ENCODE measurements at regions not wholly inside any gene's neighbourhood (a gene's known extent, or its start where the extent isn't known, plus 50 kb on each side); places are given as distances from the start of the nearest gene placed in this dataset.

DNA sequence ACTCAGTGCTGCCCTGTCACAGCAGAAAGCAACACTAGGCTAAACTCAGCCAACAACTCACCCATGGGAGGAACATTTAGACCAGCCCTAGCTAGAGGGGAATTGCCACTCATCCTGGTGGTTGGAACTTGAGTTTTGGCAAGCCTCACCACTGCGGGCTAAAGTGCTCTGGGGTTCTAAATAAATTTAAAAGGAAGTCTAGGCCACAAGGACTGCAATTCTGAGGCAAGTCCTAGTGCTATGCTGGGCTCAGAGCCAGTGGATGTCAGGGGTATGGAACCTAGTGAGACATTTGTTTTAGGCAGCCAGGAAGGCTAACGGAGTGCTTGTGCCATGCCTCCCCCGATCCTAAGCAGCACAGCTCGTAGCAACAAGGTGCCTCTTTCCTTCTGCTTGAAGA, 78.0 kb downstream of the RGS13 start:
- Histone ChIP-seq H3K36me3 (ENCODE audit: insufficient read depth, low read length) (no peaks in the 10 kb centered on the region), H3K4me3 (ENCODE audit: low read depth, low read length, poor library complexity, severe bottlenecking) (no peak overlapping the region), H3K27me3 (ENCODE audit: insufficient read depth, low read length) (no peaks in the 10 kb centered on the region), H3F3A (ENCODE audit: insufficient read depth, low read length) (no peaks in the 10 kb centered on the region), H3K79me2 (ENCODE audit: insufficient read depth, low read length) (no peaks in the 10 kb centered on the region), H3K9me3 (ENCODE audit: low read length) (no peaks in the 10 kb centered on the region; the same call in 1 of the 2 replicates), H2AFZ (ENCODE audit: low read length) (no peak overlapping the region), H3K4me2 (ENCODE audit: low read length) (no peak overlapping the region), H3K27ac (ENCODE audit: low read depth, low read length, poor library complexity, severe bottlenecking) (no peak overlapping the region), H3K9ac (ENCODE audit: low read length) (no peak overlapping the region), H3K9me2 (ENCODE audit: low read depth, low read length) (no peaks in the 10 kb centered on the region), H3K4me1 (ENCODE audit: insufficient read depth, low read length, severe bottlenecking) (no peaks in the 10 kb centered on the region), H4K20me1 (ENCODE audit: insufficient read depth, low read length) (no peaks in the 10 kb centered on the region)
- no peak for TF ChIP-seq EZH2 (IDR thresholded peaks at IDR 0.05; ENCODE audit: borderline replicate concordance, low read length)
- no peak for TF ChIP-seq CTCF (IDR thresholded peaks at IDR 0.05; ENCODE audit: low read length)

GRCh38 chr1:192724670-192725069, 84.2 kb upstream of the RGS2 start:
- Histone ChIP-seq H3K79me2 (ENCODE audit: insufficient read depth, low read length) (no peaks in the 10 kb centered on the region), H3K9me3 (ENCODE audit: low read length) (peaks cover 4% of the 10 kb centered on the region; the same call in 1 of the 2 replicates), H3K27me3 (ENCODE audit: insufficient read depth, low read length) (no peaks in the 10 kb centered on the region), H2AFZ (ENCODE audit: low read length) (no peak overlapping the region), H3F3A (ENCODE audit: insufficient read depth, low read length) (no peaks in the 10 kb centered on the region), H3K9ac (ENCODE audit: low read length) (no peak overlapping the region), H3K4me3 (ENCODE audit: low read depth, low read length, poor library complexity, severe bottlenecking) (no peak overlapping the region), H3K36me3 (ENCODE audit: insufficient read depth, low read length) (no peaks in the 10 kb centered on the region), H4K20me1 (ENCODE audit: insufficient read depth, low read length) (no peaks in the 10 kb centered on the region), H3K4me1 (ENCODE audit: insufficient read depth, low read length, severe bottlenecking) (no peaks in the 10 kb centered on the region), H3K27ac (ENCODE audit: low read depth, low read length, poor library complexity, severe bottlenecking) (no peak overlapping the region), H3K9me2 (ENCODE audit: low read depth, low read length) (no peaks in the 10 kb centered on the region), H3K4me2 (ENCODE audit: low read length) (no peak overlapping the region)
- TF ChIP-seq CTCF (IDR thresholded peaks at IDR 0.05; ENCODE audit: low read length): no peak
- TF ChIP-seq EZH2 (IDR thresholded peaks at IDR 0.05; ENCODE audit: borderline replicate concordance, low read length): no peak

- H3K9me2 ChIP-seq (ENCODE audit: low read depth, low read length): no peaks in the 10 kb centered on the region
- H3K9ac ChIP-seq (ENCODE audit: low read length): no peak overlapping the region
- no peaks in the 10 kb centered on the region for H3K9me3 ChIP-seq (ENCODE audit: low read length)
- no peaks in the 10 kb centered on the region for H3F3A ChIP-seq (ENCODE audit: insufficient read depth, low read length)
- H2AFZ ChIP-seq (ENCODE audit: low read length): no peak overlapping the region
- no peaks in the 10 kb centered on the region for H3K36me3 ChIP-seq (ENCODE audit: insufficient read depth, low read length)
- no peak overlapping the region for H3K4me2 ChIP-seq (ENCODE audit: low read length)
- no peaks in the 10 kb centered on the region for H4K20me1 ChIP-seq (ENCODE audit: insufficient read depth, low read length)
- H3K4me3 ChIP-seq (ENCODE audit: low read depth, low read length, poor library complexity, severe bottlenecking): no peak overlapping the region
- no peaks in the 10 kb centered on the region for H3K27me3 ChIP-seq (ENCODE audit: insufficient read depth, low read length)
- no peaks in the 10 kb centered on the region for H3K4me1 ChIP-seq (ENCODE audit: insufficient read depth, low read length, severe bottlenecking)
- H3K79me2 ChIP-seq (ENCODE audit: insufficient read depth, low read length): no peaks in the 10 kb centered on the region
- TF ChIP-seq EZH2 (IDR thresholded peaks at IDR 0.05; ENCODE audit: borderline replicate concordance, low read length) (no peak), CTCF (IDR thresholded peaks at IDR 0.05; ENCODE audit: low read length) (no peak)
- H3K27ac ChIP-seq (ENCODE audit: low read depth, low read length, poor library complexity, severe bottlenecking): no peak overlapping the region
Observed at GRCh38 chr1:192726820-192727504, 81.9 kb upstream of the RGS2 start.

All from OCI-LY1 (cell line).